ENCODE measurements at regions not wholly inside any gene's neighbourhood (a gene's known extent, or its start where the extent isn't known, plus 50 kb on each side); places are given as distances from the start of the nearest gene placed in this dataset.

- TF ChIP-seq POLR2A (IDR thresholded peaks at IDR 0.05) (no peak), CTCF (IDR thresholded peaks at IDR 0.05 in 4 of 5, conservative IDR thresholded peaks at IDR 0.05 in 1 of 5) (no peak)
Observed at GRCh38 chr2:220550995-220551700, 923.7 kb downstream of the SLC4A3 start.

All from gastrocnemius medialis (tissue), 4 donors.